MM.1S (cell line): ENCODE measurements at regions not wholly inside any gene's neighbourhood (a gene's known extent, or its start where the extent isn't known, plus 50 kb on each side); places are given as distances from the start of the nearest gene placed in this dataset.

Experiments
- DNase-seq: peaks from one replicate; pipeline ENCODE4 v3.0.0-alpha.2; 2015
- H2AFZ ChIP-seq: fragments of 300-600 bp; sonication (generic); 2 replicates; pipeline ENCODE4 v1.6.0; 2016; ENCODE audit warnings: antibody characterized with exemption, low read length
- H3F3A ChIP-seq: fragments of 300-600 bp; sonication (generic); 2 replicates; pipeline ENCODE4 v1.6.1; 2016; ENCODE audit warnings: mild to moderate bottlenecking, antibody characterized with exemption, low read length, moderate library complexity, mixed read lengths; ENCODE audit not compliant: insufficient read depth
- H3K27ac ChIP-seq: fragments of 300-600 bp; sonication (generic); 2 replicates; pipeline ENCODE4 v1.5.1; 2016; ENCODE audit warnings: mild to moderate bottlenecking, low read length
- H3K27me3 ChIP-seq: fragments of 300-600 bp; sonication (generic); replicated peaks from 2 replicates; pipeline ENCODE4 v1.6.0; 2016; ENCODE audit warnings: low read length; ENCODE audit not compliant: insufficient read depth
- H3K36me3 ChIP-seq: fragments of 300-600 bp; sonication (generic); replicated peaks from 2 replicates; pipeline ENCODE4 v1.6.1; 2016; ENCODE audit warnings: mild to moderate bottlenecking, low read length, mixed read lengths; ENCODE audit not compliant: insufficient read depth
- H3K4me1 ChIP-seq: fragments of 300-600 bp; sonication (generic); 2 replicates; pipeline ENCODE4 v1.6.1; 2016; ENCODE audit warnings: low read length, mixed read lengths
- H3K4me2 ChIP-seq: fragments of 300-600 bp; sonication (generic); 2 replicates; pipeline ENCODE4 v1.6.0; 2016; ENCODE audit warnings: low read depth, low read length
- H3K4me3 ChIP-seq: fragments of 300-600 bp; sonication (generic); 2 replicates; pipeline ENCODE4 v1.5.1; 2016; ENCODE audit warnings: low read length, mixed read lengths
- H3K79me2 ChIP-seq: fragments of 300-600 bp; sonication (generic); 2 replicates; pipeline ENCODE4 v1.6.1; 2016; ENCODE audit warnings: mixed run types, low read length, mixed read lengths
- H3K9ac ChIP-seq: fragments of 300-600 bp; sonication (generic); 2 replicates; pipeline ENCODE4 v1.6.1; 2016; ENCODE audit warnings: low read length, mixed read lengths
- H3K9me2 ChIP-seq: fragments of 300-600 bp; sonication (generic); replicated peaks from 2 replicates; pipeline ENCODE4 v1.6.1; 2016; ENCODE audit warnings: mild to moderate bottlenecking, low read length, mixed read lengths; ENCODE audit not compliant: insufficient read depth
- H3K9me3 ChIP-seq: fragments of 300-600 bp; sonication (generic); replicated peaks from 2 replicates; pipeline ENCODE4 v1.6.1; 2016; ENCODE audit warnings: mild to moderate bottlenecking, low read length, mixed read lengths; ENCODE audit not compliant: insufficient read depth
- H4K20me1 ChIP-seq: fragments of 300-600 bp; sonication (generic); 2 replicates; pipeline ENCODE4 v1.6.1; 2016; ENCODE audit warnings: mild to moderate bottlenecking, low read length, moderate library complexity, mixed read lengths; ENCODE audit not compliant: insufficient read depth
- EZH2 ChIP-seq: fragments of 300-600 bp; sonication (generic); optimal IDR thresholded peaks from 2 replicates; pipeline ENCODE3; 2017; ENCODE audit warnings: low read depth, mild to moderate bottlenecking, antibody characterized with exemption, low read length, mixed read lengths
- EZH2phosphoT487 ChIP-seq: fragments of 300-600 bp; sonication (generic); IDR thresholded peaks from 2 replicates; pipeline ENCODE4 v1.6.1; 2018; ENCODE audit warnings: antibody characterized with exemption, low read length
- TF ChIP-seq, protein P1 (sequence below): fragments of 300-600 bp; sonication (generic); IDR thresholded peaks from 2 replicates; pipeline ENCODE4 v1.5.1; 2016; ENCODE audit warnings: antibody characterized with exemption, low read length, mixed read lengths

- no peak overlapping the region for H3K27ac ChIP-seq
- H3K36me3 ChIP-seq, result no peaks in the 10 kb centered on the region
- TF ChIP-seq EZH2, result no peak
- TF ChIP-seq EZH2phosphoT487, result no peak
- no peaks in the 10 kb centered on the region for H3F3A ChIP-seq
- H3K4me3 ChIP-seq, result no peak overlapping the region
- no peaks in the 10 kb centered on the region for H3K79me2 ChIP-seq
- no peaks in the 10 kb centered on the region for H3K27me3 ChIP-seq
- no peak for DNase-seq
- no peaks in the 10 kb centered on the region for H4K20me1 ChIP-seq
- H3K9me3 ChIP-seq, result no peaks in the 10 kb centered on the region
- H3K4me1 ChIP-seq, result no peaks in the 10 kb centered on the region
- no peak overlapping the region for H3K4me2 ChIP-seq
- no peak overlapping the region for H2AFZ ChIP-seq
- H3K9me2 ChIP-seq, result no peaks in the 10 kb centered on the region
- no peak overlapping the region for H3K9ac ChIP-seq
These were observed 327.8 kb upstream of the ADCY2 start for GRCh38 chr5:7068156-7068555.

- TF ChIP-seq EZH2phosphoT487, result no peak
- TF ChIP-seq, protein P1, sequence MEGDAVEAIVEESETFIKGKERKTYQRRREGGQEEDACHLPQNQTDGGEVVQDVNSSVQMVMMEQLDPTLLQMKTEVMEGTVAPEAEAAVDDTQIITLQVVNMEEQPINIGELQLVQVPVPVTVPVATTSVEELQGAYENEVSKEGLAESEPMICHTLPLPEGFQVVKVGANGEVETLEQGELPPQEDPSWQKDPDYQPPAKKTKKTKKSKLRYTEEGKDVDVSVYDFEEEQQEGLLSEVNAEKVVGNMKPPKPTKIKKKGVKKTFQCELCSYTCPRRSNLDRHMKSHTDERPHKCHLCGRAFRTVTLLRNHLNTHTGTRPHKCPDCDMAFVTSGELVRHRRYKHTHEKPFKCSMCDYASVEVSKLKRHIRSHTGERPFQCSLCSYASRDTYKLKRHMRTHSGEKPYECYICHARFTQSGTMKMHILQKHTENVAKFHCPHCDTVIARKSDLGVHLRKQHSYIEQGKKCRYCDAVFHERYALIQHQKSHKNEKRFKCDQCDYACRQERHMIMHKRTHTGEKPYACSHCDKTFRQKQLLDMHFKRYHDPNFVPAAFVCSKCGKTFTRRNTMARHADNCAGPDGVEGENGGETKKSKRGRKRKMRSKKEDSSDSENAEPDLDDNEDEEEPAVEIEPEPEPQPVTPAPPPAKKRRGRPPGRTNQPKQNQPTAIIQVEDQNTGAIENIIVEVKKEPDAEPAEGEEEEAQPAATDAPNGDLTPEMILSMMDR, result no peak
- no peak for TF ChIP-seq EZH2
These were observed 327.0 kb upstream of the ADCY2 start for GRCh38 chr5:7068899-7069298.

DNA sequence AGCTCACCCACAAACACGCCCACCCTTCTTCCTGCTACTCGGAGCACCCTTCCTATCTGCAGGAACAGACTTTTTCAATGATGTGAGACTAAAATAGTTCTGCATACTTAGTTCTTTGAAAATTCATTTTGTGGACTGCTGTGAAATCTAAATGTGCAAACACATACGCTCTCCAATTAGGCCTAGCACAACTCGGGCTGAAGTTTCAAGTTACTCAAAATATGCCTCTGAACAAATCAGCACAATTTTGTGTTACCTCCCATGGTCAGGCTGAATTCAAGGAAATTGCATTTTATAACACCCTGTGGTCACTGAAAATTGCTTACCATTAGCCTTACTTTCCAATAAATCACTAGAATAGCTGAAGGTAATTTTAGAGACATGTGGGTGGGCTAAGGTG is 323.8 kb upstream of the ADCY2 start:
- H3K4me2 ChIP-seq, result no peak overlapping the region
- TF ChIP-seq, protein P1, result no peak
- no peak for TF ChIP-seq EZH2
- TF ChIP-seq EZH2phosphoT487, result no peak
- no peaks in the 10 kb centered on the region for H3K79me2 ChIP-seq
- H3K9me3 ChIP-seq, result no peaks in the 10 kb centered on the region
- H3K4me3 ChIP-seq, result no peak overlapping the region
- no peak overlapping the region for H3K27ac ChIP-seq
- no peaks in the 10 kb centered on the region for H3K9me2 ChIP-seq
- no peak for DNase-seq
- no peaks in the 10 kb centered on the region for H3F3A ChIP-seq
- no peak overlapping the region for H3K9ac ChIP-seq
- H3K36me3 ChIP-seq, result no peaks in the 10 kb centered on the region
- no peaks in the 10 kb centered on the region for H3K4me1 ChIP-seq
- no peaks in the 10 kb centered on the region for H4K20me1 ChIP-seq
- H3K27me3 ChIP-seq, result no peaks in the 10 kb centered on the region
- no peak overlapping the region for H2AFZ ChIP-seq

More at GRCh38 chr5:7068899-7069298, 327.0 kb upstream of the ADCY2 start:
- Histone ChIP-seq H3K4me3 (no peak overlapping the region), H3K9ac (no peak overlapping the region), H3K27ac (no peak overlapping the region), H3K9me2 (no peaks in the 10 kb centered on the region), H3K9me3 (no peaks in the 10 kb centered on the region), H3F3A (no peaks in the 10 kb centered on the region), H3K4me1 (no peaks in the 10 kb centered on the region), H3K27me3 (no peaks in the 10 kb centered on the region), H4K20me1 (no peaks in the 10 kb centered on the region), H3K4me2 (no peak overlapping the region), H2AFZ (no peak overlapping the region), H3K79me2 (no peaks in the 10 kb centered on the region), H3K36me3 (no peaks in the 10 kb centered on the region)
- DNase-seq, result no peak

DNA sequence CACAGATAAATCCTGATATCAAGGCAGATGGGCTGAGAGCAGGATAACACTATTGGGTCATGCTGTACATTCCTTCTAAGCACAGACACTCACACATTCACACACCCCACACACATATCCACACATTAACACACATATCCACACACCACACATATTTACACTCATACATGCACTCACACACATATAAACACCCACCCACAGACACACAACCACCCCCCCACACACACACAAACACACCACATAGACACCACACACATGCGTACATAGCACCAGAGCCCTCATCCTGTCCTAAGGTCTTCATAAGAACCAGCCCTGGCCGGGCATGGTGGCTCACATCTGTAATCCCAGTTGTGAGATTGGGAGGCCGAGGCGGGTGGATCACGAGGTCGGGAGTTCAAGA is 322.3 kb upstream of the ADCY2 start:
- Histone ChIP-seq H3K36me3 (no peaks in the 10 kb centered on the region), H3K4me1 (no peaks in the 10 kb centered on the region), H3K4me3 (no peak overlapping the region), H3K9ac (no peak overlapping the region), H3K9me2 (no peaks in the 10 kb centered on the region), H3F3A (no peaks in the 10 kb centered on the region), H3K27me3 (no peaks in the 10 kb centered on the region), H3K27ac (no peak overlapping the region), H4K20me1 (no peaks in the 10 kb centered on the region), H3K79me2 (no peaks in the 10 kb centered on the region), H3K4me2 (no peak overlapping the region), H3K9me3 (no peaks in the 10 kb centered on the region), H2AFZ (no peak overlapping the region)
- TF ChIP-seq, protein P1, result no peak
- TF ChIP-seq EZH2, result no peak
- TF ChIP-seq EZH2phosphoT487, result no peak
- no peak for DNase-seq
